ENCODE measurements at regions not wholly inside any gene's neighbourhood (a gene's known extent, or its start where the extent isn't known, plus 50 kb on each side); places are given as distances from the start of the nearest gene placed in this dataset.

- TF ChIP-seq CTCF (IDR thresholded peaks at IDR 0.05) (no peak), EP300 (IDR thresholded peaks at IDR 0.05; ENCODE audit: low read depth) (no peak), POLR2A (IDR thresholded peaks at IDR 0.05) (no peak), POLR2AphosphoS5 (IDR thresholded peaks at IDR 0.05) (no peak)
These were observed 290.5 kb downstream of the AJAP1 start for GRCh38 chr1:4944911-4945310.
